GM19328 (cell line): ENCODE measurements at regions not wholly inside any gene's neighbourhood (a gene's known extent, or its start where the extent isn't known, plus 50 kb on each side); places are given as distances from the start of the nearest gene placed in this dataset.

Experiments used
- ATAC-seq: cut with Tn5 transposase; IDR thresholded peaks from one replicate; pipeline ENCODE4 v1.9.1; 2021; ENCODE audit warnings: mild to moderate bottlenecking, moderate library complexity; ENCODE audit not compliant: unreplicated experiment

GRCh38 chr5:98621821-98622220 lies 151.6 kb upstream of the RGMB start:
- no peak for ATAC-seq

GRCh38 chr5:98624145-98624880 lies 149.2 kb upstream of the RGMB start:
- no peak for ATAC-seq

DNA sequence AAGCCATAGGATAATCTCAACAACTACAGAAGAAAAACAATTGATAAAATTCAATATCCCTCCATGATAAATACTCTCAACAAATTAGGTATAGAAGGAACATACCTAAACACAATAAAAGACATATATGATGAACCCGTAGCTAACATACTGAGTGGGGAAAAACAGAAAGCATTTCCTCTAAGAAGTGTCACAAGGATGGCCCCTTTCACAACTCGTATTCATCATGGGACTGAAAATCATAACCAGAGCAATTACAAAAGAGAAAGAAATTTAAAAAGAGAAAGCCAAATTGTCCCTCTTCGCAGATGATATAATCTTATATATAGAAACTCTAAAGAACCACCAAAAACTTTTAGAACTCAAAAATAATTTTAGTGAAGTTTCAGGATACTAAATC lies 146.3 kb upstream of the RGMB start:
- ATAC-seq: no peak

DNA sequence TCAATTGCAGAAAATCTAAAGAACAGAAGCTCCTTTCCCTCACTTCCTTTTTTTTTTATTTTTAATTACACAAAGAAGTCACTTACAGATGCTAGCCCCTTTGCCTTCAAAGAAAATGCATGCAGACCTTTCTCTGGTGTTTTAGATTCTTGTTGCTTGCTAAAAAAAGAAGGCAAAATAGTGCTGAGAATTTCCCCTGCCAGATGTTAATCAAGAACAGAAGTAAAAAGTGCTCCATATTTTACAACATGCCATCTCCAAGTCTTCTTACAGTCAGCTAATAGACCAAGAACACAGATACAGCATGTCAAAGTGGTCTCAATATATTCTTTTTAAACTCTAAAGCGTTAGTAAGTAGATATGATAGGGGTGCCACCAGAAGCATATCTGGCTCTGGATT lies 142.8 kb upstream of the RGMB start:
- ATAC-seq: no peak

GRCh38 chr5:98631311-98632054 lies 142.0 kb upstream of the RGMB start:
- no peak for ATAC-seq

GRCh38 chr5:98635656-98636055 lies 137.8 kb upstream of the RGMB start:
- ATAC-seq: no peak

- no peak for ATAC-seq
These were observed 136.3 kb upstream of the RGMB start for GRCh38 chr5:98637116-98637515.

DNA sequence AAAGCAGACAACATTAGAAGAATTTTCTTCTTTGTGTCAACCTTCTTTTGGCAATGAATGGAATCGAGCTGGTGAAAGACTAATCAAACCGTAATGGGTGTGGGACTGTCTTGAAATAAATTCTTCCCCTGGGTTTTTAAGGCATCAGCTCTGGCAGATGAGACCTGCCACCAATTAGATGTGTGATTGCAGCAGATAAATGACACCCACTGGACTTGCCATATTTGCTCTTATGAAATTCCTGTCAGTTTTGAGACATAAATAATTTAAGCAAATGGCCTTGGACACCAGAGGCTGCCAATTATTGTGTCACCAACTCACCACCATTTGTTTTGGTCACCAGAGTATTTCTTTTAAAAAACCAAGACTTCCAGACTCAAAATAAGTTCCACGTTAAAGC lies 135.9 kb upstream of the RGMB start:
- no peak for ATAC-seq

- ATAC-seq: no peak
These were observed 135.4 kb upstream of the RGMB start for GRCh38 chr5:98638111-98638510.

GRCh38 chr5:98638701-98639100 lies 134.8 kb upstream of the RGMB start:
- ATAC-seq: no peak

- no peak for ATAC-seq
These were observed 134.2 kb upstream of the RGMB start for GRCh38 chr5:98639274-98639673.

GRCh38 chr5:98641671-98642070 lies 131.8 kb upstream of the RGMB start:
- ATAC-seq: no peak

DNA sequence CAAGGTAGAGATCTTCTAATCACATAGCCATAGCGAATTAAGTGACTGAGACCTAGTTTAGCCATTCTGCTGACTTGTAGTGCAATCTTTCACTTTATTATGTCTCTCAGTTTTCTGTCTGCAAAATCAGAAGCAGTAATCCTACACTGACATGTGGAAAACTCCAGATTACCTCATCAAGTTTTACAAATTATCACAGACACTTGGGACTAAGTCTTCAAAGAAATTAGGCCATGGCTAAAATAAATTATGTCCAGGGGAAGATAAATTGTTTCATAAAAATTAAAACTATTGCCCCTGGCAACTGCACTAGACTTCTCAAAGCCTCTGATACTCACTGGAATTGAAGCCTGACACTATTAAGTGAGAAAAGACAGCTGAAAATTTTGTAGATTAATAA lies 129.9 kb upstream of the RGMB start:
- ATAC-seq: no peak

- no peak for ATAC-seq
These were observed 121.7 kb upstream of the RGMB start for GRCh38 chr5:98651715-98652114.

GRCh38 chr5:98656125-98656795 lies 117.2 kb upstream of the RGMB start:
- ATAC-seq: no peak

- no peak for ATAC-seq
These were observed 116.7 kb upstream of the RGMB start for GRCh38 chr5:98656796-98657195.

- no peak for ATAC-seq
These were observed 115.9 kb upstream of the RGMB start for GRCh38 chr5:98657559-98657958.

GRCh38 chr5:98663521-98663920 lies 109.9 kb upstream of the RGMB start:
- ATAC-seq: no peak

GRCh38 chr5:98664736-98665135 lies 108.7 kb upstream of the RGMB start:
- ATAC-seq: no peak

GRCh38 chr5:98679963-98680362 lies 93.5 kb upstream of the RGMB start:
- no peak for ATAC-seq

DNA sequence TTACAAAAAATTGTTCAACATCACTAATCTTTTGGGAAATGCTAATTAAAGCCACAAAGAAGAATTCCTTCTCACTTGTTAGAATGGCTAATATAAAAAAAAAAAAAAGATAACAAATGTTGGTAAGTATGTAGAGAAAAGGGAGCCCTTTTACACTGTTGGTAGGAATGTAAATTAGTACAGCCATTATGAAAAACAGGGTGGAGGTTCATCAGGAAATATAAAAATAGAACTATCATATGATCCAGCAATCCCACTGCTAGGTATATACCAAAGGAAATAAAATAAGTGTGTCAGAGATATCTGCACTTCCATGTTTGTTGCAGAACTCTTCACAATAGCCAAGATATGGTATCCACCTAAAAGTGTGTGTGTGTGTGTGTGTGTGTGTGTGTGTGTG lies 83.5 kb upstream of the RGMB start:
- no peak for ATAC-seq

DNA sequence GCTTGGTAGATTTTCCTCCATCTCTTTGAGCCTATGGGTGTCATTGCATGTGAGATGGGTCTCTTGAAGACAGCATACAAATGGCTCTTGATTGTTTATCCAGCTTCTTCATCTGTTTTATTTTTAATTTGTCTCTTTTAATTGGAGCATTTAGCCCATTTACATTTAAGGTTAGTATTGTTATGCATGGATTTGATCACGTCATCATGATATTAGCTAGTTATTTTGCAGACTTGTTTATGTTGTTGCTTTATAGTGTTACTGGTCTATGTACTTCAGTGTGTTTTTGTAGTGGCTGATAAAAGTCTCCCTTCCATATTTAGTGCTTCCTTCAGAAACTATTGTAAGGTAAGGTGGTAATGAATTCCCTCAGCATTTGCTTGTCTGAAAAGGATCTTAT lies 78.6 kb upstream of the RGMB start:
- no peak for ATAC-seq
